GM12875 (cell line): ENCODE measurements at regions not wholly inside any gene's neighbourhood (a gene's known extent, or its start where the extent isn't known, plus 50 kb on each side); places are given as distances from the start of the nearest gene placed in this dataset.

ENCODE experiments used
- H3K4me3 ChIP-seq: one replicate; pipeline ENCODE4 v1.5.1; 2011; ENCODE audit warnings: low read depth, low read length, control low read depth
- CTCF ChIP-seq: IDR thresholded peaks from 2 replicates; pipeline ENCODE4 v1.5.1; 2011; ENCODE audit warnings: low read depth, mild to moderate bottlenecking, control low read depth, inconsistent platforms, low read length, moderate library complexity, borderline replicate concordance; ENCODE audit not compliant: insufficient read depth

DNA sequence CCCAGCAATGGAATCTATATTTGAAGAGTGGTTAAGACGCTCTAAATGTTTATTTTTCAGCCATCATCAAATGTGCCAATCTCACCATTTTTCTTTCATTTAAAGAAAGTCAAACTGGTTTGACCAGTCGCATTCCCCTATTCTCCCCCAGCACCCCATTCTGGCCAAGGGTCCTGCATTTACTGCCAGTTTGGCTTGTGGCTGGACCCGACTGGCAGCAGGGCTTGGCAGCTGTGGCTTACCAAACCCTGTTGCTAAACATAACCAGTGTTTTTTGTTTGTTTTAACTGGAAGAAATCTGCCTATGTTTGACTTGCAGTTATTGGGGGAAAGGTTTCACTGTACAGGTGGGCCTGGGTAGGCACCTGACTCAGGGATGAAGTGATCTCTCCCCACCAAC is 116.3 kb downstream of the CYP26A1 start:
- TF ChIP-seq CTCF: no peak
- H3K4me3 ChIP-seq: no peak overlapping the region

DNA sequence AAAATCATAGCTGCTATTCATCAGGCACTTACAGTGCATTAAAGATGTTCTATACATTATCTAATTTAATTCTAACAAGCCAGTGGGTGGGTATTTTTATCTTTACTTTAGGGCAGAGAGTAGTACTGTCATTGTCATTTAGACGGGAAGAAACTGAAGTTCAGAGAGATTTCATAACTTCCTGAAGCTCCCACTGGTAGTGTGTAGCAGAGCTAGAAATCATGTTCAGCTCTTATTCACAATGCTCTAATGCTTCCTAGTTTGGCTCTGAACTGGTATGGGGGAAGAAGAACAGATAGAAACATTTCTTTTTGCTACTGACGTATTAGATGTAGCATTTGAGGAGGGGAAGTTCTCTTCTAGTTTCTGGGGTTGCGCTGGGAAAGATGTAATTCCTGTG is 116.7 kb downstream of the CYP26A1 start:
- H3K4me3 ChIP-seq: no peak overlapping the region
- no peak for TF ChIP-seq CTCF

DNA sequence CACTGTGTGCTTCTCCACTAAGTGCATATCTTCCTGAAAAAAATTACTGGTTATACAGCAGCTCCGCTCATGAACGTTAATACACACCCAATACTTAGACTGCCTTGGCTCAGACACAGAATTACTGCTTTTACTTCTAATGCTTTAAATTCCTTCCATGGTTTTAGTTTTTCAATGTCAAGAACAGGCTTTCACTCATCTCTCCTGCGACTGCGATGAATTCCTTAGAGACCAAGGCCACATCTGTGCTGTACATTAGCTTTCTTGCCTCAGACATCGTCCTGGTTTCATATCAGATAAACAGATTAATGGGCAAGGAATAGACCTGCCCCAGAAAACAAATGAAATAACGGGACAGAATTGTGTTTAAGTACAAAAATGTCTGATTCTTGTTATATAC is 120.2 kb downstream of the CYP26A1 start:
- TF ChIP-seq CTCF: no peak

GRCh38 chr10:93198401-93199131 is 124.9 kb downstream of the CYP26A1 start:
- no peak for TF ChIP-seq CTCF
- no peak overlapping the region for H3K4me3 ChIP-seq

More for the DNA sequence above, 120.2 kb downstream of the CYP26A1 start:
- H3K4me3 ChIP-seq: no peak overlapping the region

GRCh38 chr10:93199191-93199751 is 125.6 kb downstream of the CYP26A1 start:
- no peak for TF ChIP-seq CTCF
- H3K4me3 ChIP-seq: no peak overlapping the region

- H3K4me3 ChIP-seq: no peak overlapping the region
- no peak for TF ChIP-seq CTCF
These were observed 131.1 kb downstream of the CYP26A1 start for GRCh38 chr10:93204494-93205485.
